Fibroblast of peridontal ligament (primary cell): ENCODE measurements at regions not wholly inside any gene's neighbourhood (a gene's known extent, or its start where the extent isn't known, plus 50 kb on each side); places are given as distances from the start of the nearest gene placed in this dataset.

ENCODE experiments used
- DNase-seq: peaks from one replicate; pipeline ENCODE4 v3.0.0-alpha.2; 2010; ENCODE audit errors: extremely low read depth

- no peak for DNase-seq
Observed at GRCh38 chr11:126129727-126130671, 67.3 kb upstream of the CDON start.

DNA sequence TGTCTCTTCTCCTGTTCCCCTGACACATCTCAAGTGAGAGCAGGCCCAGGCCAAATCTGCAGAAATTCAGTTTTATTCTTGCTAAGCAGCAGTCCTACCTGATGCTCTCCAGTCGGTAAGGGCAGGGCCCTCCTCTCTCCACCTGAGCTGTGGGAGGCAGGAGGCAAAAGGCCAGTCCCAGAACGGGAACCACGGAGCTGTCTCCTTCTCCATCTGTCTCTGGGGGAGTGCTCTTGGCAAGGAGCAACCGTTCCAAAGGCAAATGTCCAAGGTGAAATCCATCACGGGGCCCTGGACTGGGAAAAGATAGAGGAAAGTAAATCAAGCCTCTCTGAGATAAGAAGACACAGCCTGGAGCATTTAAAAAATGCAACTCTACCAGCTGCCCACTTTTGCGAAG lies 65.2 kb upstream of the CDON start:
- no peak for DNase-seq

GRCh38 chr11:126127284-126127845 lies 64.7 kb upstream of the CDON start:
- no peak for DNase-seq

DNA sequence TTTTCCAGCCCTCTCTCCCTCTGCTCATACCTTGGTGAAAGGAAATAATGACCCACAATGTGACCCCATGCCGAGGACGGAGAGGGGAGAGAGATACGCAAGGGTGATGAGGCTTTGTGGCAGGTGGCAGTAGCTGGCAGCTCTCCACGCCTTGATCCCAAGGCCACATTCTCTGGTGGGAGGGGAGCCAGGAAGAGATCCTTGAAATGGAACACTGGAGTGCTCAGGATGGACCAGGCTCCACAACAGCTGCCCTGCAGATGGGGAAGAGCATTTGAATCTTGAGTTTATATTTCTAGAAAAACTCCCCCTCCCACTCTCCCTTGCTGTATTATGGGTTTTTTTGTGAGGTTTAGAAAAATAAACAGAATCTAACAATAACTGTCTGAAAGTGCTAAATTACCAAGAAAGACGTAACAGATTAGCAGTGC lies 61.6 kb upstream of the CDON start:
- no peak for DNase-seq

DNA sequence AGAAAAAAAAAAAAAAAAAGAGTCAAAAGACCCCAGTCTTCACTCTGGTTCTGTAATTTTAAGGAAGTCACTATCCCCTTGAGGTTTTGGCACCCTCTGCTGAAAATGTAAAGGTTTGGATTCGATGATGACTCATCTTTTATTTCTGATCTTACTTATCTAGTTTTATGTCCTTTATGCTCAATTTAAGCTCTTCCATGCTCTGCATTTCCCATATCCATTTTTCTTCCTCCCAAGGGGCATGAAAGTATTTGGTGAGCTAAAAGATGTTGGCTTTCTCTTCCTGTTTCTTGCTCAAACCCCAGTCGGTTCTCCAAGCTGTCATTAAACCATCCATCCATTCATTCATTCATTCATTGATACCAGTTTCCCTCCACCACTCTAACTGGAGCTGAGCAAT lies 61.0 kb upstream of the CDON start:
- peak; percentile 69 for DNase-seq

- peak; percentile 72 for DNase-seq
Observed at GRCh38 chr11:126122863-126123262, 60.2 kb upstream of the CDON start.

- no peak for DNase-seq
Observed at GRCh38 chr11:126121296-126121695, 58.6 kb upstream of the CDON start.

- no peak for DNase-seq
Observed at GRCh38 chr11:126118806-126119205, 56.1 kb upstream of the CDON start.

DNA sequence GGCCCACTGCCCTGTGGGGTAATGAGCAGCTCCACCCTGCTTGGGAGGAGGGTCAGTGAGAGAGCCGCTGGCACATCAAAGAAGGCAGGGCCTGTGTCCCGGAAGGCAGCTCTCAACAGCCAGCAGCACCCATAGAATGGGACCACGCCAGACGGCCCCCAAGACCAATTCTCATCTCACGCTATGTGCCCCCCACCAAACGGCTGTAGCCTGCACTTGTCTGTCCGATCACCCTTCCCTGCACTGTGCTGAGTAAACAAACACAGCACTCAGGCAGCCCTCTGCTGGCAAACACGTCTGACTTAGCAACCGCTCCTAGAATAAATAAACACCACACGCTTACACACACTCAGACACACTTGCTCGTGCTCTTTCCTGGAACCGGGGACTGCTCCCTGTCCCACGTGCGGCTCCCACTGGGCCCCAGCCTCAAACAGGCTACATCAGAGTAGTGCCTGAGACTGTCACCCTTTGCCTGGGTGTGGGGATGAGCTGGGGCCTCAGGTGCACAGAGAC lies 53.2 kb upstream of the CDON start:
- peak; percentile 88 for DNase-seq

- DNase-seq = no peak
Observed at GRCh38 chr11:126115127-126115495, 52.4 kb upstream of the CDON start.

DNA sequence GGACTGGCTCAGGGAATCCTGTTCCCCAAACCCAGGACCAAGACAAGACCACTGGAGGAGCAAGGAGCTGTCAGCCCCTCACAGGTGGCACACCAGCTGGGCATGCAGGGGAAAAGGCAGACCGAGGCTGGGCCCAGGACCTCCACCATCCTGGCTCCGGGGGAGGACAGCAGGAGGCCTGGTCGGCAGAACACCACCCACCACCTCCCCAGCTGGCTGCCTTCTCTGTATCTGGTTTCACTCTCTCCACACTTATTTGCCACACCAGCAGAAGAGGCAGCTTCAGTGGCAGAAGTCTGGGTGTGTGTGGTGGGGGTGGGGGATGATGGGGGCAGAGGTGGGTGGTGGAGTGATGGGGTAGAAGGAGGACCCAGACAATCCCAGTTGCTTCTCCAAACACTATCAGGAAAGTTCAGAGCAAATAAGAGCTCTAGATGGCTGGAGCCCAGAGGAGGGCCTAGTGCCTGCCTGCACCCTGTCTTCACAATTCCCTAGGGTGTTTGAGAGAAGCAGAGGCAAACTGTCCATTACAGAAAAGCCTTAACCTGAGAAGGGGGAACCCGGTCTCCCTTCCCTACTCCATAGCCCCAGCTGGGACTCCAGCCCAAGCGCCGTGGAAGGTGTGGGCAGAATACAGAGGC lies 51.9 kb upstream of the CDON start:
- no peak for DNase-seq

DNA sequence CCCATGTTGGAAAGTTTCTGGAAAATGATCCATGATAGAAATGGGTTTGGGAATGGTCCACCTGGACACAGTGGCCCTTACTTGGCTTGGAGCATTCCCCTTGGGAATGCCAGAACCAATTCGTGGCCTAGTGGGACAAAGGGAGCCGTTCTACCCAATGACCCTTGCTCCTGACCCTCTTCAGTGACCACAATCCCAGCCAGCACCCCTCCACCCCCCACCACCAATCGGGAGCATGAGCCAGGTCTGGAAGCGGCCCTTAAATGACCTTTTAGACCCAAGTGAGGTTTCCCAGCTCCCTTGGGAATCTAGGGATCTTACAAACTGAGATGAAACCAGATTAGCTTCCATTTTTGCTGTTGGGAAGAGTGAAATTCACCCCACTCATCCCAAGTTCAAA lies 51.3 kb upstream of the CDON start:
- no peak for DNase-seq

- peak; percentile 96 for DNase-seq
Observed at GRCh38 chr11:126113515-126113957, 50.9 kb upstream of the CDON start.

DNA sequence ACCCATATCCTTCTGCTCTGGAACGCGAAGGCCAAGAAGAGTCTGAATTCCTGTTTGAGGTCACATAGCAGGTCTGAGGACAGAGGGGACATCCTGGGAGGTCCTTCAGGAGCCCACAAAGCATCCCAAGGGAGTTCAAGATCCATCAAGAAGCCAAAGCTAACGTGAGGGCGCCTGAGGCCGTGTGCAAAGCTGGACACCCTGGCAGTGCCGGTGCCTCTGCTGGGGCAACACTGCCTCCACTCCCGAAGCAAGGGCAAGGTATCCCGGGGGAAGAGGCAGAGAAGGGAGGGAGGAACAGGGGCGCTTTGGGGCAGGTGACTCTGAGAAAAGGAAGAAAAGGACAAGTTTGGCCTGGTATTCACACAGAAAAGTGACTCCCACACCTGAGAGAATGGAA lies 50.3 kb upstream of the CDON start:
- no peak for DNase-seq

DNA sequence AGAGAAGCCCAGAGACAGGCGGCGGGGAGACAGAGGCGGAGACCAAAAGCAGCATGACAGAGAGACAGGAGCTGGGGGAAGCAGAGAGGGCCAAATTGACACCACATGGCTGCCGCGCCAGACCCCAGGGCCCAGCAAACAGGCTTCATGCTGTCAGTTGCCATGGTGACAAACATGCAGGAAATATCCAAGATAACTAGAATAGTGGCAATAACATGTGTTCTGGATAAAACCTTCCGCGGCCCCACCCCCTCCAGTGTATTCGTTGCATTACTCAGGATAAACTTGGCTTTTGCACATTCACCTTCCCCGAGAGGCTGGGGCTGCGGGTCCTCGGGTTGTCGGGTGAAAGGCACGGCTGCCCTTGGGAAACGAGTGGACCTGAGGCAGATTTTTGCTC lies 49.9 kb upstream of the CDON start:
- no peak for DNase-seq
